ENCODE measurements at regions not wholly inside any gene's neighbourhood (a gene's known extent, or its start where the extent isn't known, plus 50 kb on each side); places are given as distances from the start of the nearest gene placed in this dataset.

GRCh38 chr2:67851016-67851415 is 211.8 kb downstream of the C1D start:
- TF ChIP-seq CEBPB (IDR thresholded peaks at IDR 0.05; ENCODE audit: low read depth) = no peak
- no peak for TF ChIP-seq EZH2 (IDR thresholded peaks at IDR 0.05)
- TF ChIP-seq JUND (IDR thresholded peaks at IDR 0.05) = no peak
- TF ChIP-seq REST (IDR thresholded peaks at IDR 0.05; ENCODE audit: low read depth) = no peak
- no peak for TF ChIP-seq ELF1 (IDR thresholded peaks at IDR 0.05; ENCODE audit: borderline replicate concordance, low read depth)
- TF ChIP-seq CTCF (IDR thresholded peaks at IDR 0.05 in 2 of 3, conservative IDR thresholded peaks at IDR 0.05 in 1 of 3; ENCODE audit: borderline replicate concordance in 1 of 3, insufficient read depth in 1 of 3, low read depth in 2 of 3, low read length in 2 of 3) = no peak
- Histone ChIP-seq H3K27me3 (ENCODE audit: insufficient read depth, low read length) (peaks cover 52% of the 10 kb centered on the region), H3K9me3 (ENCODE audit: control insufficient read depth in 1 of 2, insufficient read depth in 1 of 2, low read depth in 1 of 2, low read length in 2 of 2) (no peaks in the 10 kb centered on the region), H3K4me2 (ENCODE audit: low read length) (no peak overlapping the region), H3K27ac (ENCODE audit: low read depth, low read length) (no peak overlapping the region), H2AFZ (ENCODE audit: low read depth, low read length, poor library complexity, severe bottlenecking) (no peak overlapping the region), H3K4me1 (ENCODE audit: control insufficient read depth in 1 of 2, insufficient read depth in 2 of 2, low read length in 2 of 2) (peaks cover 3 to 4% of the 10 kb centered on the region in 2 experiments; a peak in 3 of 4 replicates), H3K79me2 (ENCODE audit: insufficient read depth, low read length) (no peaks in the 10 kb centered on the region), H3K4me3 (replicated peaks in 1 of 2; ENCODE audit: low read depth in 1 of 2, low read length in 2 of 2) (no peak overlapping the region), H3K9me2 (ENCODE audit: insufficient read depth) (no peaks in the 10 kb centered on the region), H4K20me1 (ENCODE audit: insufficient read depth) (no peaks in the 10 kb centered on the region), H3K36me3 (ENCODE audit: control insufficient read depth in 1 of 2, insufficient read depth in 2 of 2, low read length in 2 of 2) (no peaks in the 10 kb centered on the region), H3K9ac (ENCODE audit: low read length) (no peak overlapping the region)
- no peak for ATAC-seq
- RAD21 ChIA-PET (ENCODE audit: low non-redundant PET in 1 of 2, low total read pairs in 2 of 2, uncharacterized antibody in 2 of 2, unreplicated experiment in 2 of 2) = no interaction called here
- CTCF ChIA-PET = no interaction called here
- POLR2A ChIA-PET = no interaction called here
- DNase-seq (ENCODE audit: low read depth, low spot score) = no peak
- intact Hi-C loops (cut with micrococcal nuclease) = no loop called here
- BruUV-seq (replicated peaks) = no TSS peak

Data from HCT116 (cell line).